Fibroblast of skin of abdomen (primary cell): ENCODE measurements at regions not wholly inside any gene's neighbourhood (a gene's known extent, or its start where the extent isn't known, plus 50 kb on each side); places are given as distances from the start of the nearest gene placed in this dataset.

Experiments
- DNase-seq: peaks from one replicate; pipeline ENCODE4 v3.0.0-alpha.2; 2013

GRCh38 chr4:106512706-106513105 lies 144.1 kb upstream of the GIMD1 start:
- DNase-seq: no peak

DNA sequence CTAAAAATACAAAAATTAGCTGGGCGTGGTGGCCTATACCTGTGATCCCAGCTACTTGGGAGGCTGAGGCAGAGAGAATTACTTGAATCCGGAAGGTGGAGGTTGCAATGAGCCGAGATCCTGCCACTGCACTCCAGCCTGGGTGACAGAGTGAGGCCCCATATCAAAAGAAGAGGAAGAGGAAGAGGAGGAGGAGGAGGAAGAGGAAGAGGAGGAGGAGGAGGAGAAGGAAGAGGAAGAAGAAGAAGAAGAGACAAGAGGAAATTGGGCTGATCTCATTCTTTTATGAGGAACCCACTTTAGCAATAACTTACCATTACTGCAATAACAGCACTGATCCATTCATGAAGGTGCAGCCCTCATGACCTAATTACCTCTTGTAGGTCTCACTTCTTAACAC lies 138.9 kb upstream of the GIMD1 start:
- DNase-seq: no peak

DNA sequence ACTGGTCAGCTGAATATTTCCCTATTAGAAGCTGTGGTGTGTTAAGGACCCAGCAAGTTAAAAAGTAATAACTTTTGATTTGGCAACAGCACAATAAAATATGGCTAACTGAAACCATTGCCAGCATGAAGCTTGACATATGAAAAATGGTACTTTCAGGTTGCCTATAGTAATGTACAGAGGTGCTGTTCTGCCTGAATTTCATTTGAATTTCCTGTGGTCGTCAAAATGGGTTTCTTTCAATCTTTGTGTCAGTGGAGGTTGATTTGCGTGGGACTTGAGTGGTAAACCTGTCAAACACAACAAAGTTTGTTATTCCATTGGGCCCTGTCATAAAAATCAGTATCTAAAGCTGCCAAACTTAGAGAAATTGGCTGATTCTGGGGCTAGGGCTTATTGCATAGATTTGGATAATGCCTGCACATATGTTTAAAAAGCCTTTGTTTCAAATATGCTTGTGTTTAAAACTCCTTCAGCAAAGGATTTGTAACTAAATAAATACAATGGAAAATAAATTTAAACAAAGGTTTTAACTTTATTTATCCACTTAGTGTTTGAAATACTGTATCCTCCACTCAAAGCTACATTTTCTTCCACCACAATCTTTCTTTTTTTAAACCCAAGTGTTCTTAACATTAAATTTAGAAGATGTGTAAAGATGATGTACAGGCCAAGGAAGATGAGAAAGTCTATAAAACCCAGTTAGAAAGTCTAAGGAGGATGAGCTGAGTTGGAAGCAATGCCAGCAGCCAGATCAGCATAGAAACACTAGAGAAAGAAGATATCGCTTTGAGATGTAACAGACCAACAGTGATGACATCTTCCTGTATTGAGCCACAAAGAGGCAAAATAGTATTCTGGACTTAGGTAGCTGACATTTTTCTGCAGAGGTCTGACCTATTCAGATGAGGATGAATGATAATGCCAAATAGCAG lies 134.8 kb upstream of the GIMD1 start:
- no peak for DNase-seq

DNA sequence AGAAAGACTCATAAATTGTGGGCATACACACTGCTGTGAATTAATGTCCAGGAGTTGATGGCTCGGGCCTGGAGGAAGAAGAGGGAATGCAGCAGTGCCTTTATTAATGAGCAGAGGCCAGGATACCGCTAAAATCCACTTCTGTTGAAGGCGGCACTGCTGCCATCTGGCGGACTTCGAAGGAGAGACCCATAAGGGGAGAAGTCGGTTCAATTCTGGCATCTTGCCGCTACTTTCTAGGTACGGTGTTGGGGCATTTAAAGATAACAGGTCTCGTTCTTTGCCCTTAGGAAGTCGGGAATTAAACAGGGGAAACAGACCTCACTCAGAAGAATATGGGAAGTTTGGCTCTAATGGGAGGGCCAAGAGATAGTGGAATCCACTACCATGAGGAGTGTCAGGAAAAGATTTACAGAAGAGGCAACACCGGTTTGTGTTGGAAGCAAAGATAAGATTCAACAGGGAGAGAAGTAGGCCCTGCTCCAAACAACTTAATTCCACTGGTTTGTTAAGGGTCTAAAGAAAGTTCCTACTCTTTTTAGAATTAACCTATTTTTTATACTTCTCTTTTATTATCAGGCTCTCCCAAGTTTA lies 133.6 kb upstream of the GIMD1 start:
- DNase-seq: peak; percentile 68

DNA sequence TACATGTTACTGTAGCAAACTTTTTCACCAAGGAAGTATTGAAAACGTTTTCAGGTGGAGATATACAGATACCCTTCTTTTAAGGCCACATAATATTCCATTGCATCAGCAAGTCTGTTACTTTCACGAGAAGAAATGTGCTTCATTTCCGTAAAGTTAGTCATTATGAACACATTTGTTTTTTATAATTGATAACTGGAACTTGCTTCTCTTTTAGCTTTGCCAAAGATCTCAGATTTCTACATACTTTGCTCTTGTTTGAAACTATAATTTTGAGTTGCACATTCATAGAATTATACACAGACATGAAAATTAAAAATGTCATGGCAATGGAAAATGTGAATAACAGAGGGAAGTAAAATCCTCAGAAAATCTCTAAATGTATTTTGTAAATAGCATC lies 128.7 kb upstream of the GIMD1 start:
- DNase-seq: peak; percentile 37

GRCh38 chr4:106496061-106496460 lies 127.5 kb upstream of the GIMD1 start:
- DNase-seq: peak; percentile 17

DNA sequence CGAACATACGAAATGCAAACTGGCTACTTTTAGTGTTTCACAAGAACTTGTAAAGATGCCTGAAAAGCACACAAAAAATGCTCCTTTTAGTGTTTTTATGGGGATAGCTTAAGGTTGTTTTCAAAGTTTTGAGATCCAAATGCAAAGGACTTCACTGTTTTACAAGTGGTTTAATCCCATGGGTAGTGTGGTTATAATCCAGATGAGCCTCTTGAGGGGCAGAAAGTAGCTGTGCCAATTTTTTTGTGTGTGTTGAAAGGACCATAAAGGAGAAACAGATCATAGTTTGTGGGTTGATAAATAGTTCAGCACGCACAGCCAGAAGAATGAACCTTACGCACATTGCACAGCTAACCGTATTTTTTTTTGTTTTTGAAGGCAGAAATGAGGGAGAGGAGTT lies 126.9 kb upstream of the GIMD1 start:
- peak; percentile 93 for DNase-seq

- DNase-seq: peak; percentile 65
Measured at GRCh38 chr4:106494066-106494465, 125.5 kb upstream of the GIMD1 start.

DNA sequence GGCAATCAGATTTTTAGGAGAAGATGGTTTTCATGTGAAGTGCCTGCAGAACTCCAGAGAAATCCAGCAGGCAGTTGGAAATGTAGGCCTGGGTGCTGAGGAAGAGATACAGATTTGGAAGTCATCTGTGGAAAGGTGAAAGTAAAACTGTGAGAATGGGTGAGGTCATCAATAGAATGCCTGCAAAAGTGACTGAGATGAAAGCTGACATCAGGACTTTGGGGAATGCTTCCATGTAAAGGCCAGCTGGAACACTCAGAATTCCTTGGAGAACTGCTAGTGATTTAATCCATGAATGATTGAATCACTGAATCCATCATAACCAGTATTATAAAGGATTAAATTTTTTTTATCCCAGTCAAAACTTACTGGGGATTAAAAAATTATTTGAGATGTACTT lies 124.5 kb upstream of the GIMD1 start:
- peak; percentile 36 for DNase-seq

GRCh38 chr4:106486533-106486932 lies 118.0 kb upstream of the GIMD1 start:
- DNase-seq: no peak

DNA sequence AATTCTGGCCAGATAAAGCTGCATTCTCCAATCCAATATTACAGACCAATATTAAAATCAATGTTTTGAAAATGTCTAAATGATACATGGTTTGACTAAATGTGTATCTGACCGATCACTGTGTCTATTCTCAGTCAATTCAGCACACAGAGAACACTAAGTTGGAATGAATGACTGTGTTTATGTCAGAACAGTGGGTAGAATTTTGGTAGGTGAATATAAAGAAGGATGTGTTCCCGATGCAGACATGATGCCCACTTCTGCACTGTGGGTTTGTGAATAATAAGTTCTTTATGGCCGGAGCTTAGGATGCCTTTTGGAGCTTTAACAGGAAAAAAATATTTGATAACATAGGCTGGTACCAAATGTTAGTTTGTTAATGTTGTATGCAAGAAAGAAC lies 113.2 kb upstream of the GIMD1 start:
- DNase-seq: no peak

DNA sequence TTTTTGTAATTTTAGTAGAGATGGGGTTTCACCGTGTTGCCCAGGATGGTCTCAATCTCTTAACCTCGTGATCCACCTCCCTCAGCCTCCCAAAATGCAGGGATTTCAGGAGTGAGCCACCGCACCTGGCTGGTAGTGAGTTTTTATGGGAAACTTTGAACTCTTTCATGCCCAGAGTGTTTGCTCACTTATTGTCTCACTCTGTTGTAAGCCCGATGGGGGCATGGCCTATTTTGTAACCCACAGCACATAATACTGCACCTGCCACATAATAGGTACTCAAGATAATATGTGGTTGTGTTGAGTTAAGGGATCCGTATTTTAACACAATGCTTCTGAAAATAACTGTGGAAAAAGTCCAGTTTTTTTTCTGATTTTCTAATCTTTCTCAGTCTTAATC lies 109.6 kb upstream of the GIMD1 start:
- no peak for DNase-seq

GRCh38 chr4:106476741-106477140 lies 108.2 kb upstream of the GIMD1 start:
- no peak for DNase-seq

- DNase-seq: no peak
Measured at GRCh38 chr4:106473515-106473914, 104.9 kb upstream of the GIMD1 start.

DNA sequence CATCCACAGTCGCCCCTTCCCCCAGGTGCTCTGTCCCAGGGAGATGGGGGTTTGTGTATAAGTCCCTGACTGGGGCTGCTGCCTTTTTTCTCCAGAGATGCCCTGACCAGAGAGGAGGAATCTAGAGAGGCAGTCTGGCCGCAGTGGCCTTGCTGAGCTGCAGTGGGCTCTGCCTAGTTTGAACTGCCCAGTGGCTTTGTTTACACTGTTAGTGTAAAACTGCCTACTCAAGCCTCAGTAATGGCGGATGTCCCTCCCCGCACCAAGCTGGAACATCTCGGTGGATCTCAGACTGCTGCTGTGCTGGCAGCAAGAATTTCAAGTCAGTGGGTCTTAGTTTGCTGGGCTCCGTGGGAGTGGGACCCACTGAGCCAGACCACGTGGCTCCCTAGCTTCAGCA lies 102.6 kb upstream of the GIMD1 start:
- DNase-seq: no peak

DNA sequence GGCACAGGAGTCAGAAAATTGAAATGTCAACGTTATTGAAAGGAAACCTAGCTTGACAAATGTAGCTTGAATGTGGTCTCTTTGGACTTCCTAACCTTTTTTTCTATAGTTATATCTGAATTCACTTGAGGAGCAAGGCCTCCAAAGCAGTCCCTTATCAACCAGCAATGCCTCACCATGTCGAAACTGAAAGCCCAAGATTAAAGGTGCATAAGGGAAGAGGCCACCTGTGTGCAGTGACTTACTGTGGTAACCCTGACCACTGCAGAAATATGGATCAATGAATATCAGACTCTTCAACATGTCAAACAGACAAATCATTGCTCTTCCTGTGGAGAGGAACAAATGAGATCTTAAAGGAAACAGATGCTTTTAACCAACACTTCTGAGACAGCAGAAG lies 95.0 kb upstream of the GIMD1 start:
- no peak for DNase-seq

- no peak for DNase-seq
Measured at GRCh38 chr4:106454581-106454980, 86.0 kb upstream of the GIMD1 start.

GRCh38 chr4:106454021-106454420 lies 85.4 kb upstream of the GIMD1 start:
- no peak for DNase-seq

GRCh38 chr4:106451091-106451490 lies 82.5 kb upstream of the GIMD1 start:
- no peak for DNase-seq

- DNase-seq: peak; percentile 9
Measured at GRCh38 chr4:106450249-106450648, 81.7 kb upstream of the GIMD1 start.

DNA sequence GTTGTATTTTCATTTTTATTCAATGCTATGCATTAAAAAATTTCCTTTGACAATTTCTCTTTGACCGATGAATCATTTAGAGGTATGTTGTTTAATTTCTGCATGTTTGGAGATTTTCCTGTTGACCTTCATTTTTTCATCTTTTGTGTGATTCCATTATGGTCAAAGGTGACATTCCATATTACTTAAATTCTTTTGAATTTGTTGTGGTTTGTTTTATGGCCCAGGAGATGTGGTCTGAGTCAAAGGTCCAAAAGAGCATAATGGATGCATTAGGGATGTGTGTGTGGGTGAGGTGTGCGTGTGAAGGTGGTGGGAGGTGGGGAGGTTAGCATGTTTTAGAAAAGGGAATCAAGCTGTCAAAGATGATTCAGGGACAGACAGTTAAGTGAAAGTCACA lies 76.0 kb upstream of the GIMD1 start:
- DNase-seq: peak; percentile 59

DNA sequence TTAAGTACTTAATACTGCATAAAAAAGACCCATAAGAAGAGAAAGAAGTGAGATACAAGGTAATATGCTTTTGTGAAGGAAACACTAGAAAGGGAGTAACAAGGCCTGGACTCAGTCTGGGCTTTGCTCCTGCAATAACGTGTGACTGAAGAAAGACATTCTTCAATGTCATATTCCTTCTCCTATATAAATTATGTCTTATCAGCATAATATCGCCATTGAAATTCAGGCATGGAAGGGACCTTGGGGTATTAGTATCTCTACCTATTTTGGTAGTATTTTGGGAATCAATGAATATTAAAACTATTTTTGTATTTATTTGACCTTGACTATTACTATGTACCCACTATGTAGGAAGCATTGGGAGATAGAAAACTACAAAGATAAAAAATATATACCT lies 62.2 kb upstream of the GIMD1 start:
- no peak for DNase-seq

DNA sequence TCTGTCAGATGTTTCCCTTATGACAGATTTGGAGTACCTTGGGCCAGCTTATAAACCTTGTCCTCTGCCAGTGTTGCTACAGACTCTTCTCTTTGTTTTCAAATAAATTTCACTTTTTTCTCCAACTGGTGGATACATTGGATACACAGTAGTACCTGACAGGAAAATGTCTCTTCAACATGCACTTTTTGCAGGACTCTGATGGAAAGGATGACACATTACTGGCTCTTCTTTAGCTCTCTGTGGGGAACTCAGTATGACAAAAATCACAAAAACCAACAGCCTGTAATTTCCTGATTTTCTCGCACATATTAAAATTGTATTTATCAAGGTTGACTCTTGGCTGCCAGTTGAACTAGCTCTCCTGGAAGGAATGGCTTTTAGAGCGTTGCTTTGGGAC lies 61.3 kb upstream of the GIMD1 start:
- no peak for DNase-seq

GRCh38 chr4:106426069-106426468 lies 57.5 kb upstream of the GIMD1 start:
- no peak for DNase-seq
